ENCODE measurements at regions not wholly inside any gene's neighbourhood (a gene's known extent, or its start where the extent isn't known, plus 50 kb on each side); places are given as distances from the start of the nearest gene placed in this dataset.

GRCh38 chr18:29153091-29153490, 976.2 kb upstream of the CDH2 start:
- no peaks in the 10 kb centered on the region for H3K9me3 Mint-ChIP-seq
- Histone ChIP-seq H4K20me1 (ENCODE audit: low read depth) (no peaks in the 10 kb centered on the region), H3K4me3 (no peak overlapping the region), H3K36me3 (no peaks in the 10 kb centered on the region), H3K4me1 (no peaks in the 10 kb centered on the region), H3F3A (ENCODE audit: low read depth) (no peaks in the 10 kb centered on the region), H3K9ac (no peak overlapping the region), H3K27ac (no peak overlapping the region), H2AFZ (replicated peaks) (no peak overlapping the region), H3K4me2 (no peak overlapping the region), H3K79me2 (ENCODE audit: low read depth) (no peaks in the 10 kb centered on the region), H3K27me3 (no peaks in the 10 kb centered on the region), H3K9me3 (ENCODE audit: low read depth) (no peaks in the 10 kb centered on the region)
- no peak for DNase-seq (ENCODE audit: low spot score)
- no peaks in the 10 kb centered on the region for H3K27me3 Mint-ChIP-seq (ENCODE audit: insufficient read depth, low read depth)
- TF ChIP-seq EZH2phosphoT487 (IDR thresholded peaks at IDR 0.05) (no peak), CTCF (IDR thresholded peaks at IDR 0.05) (no peak), EZH2 (IDR thresholded peaks at IDR 0.05) (no peak)
- H3K4me1 Mint-ChIP-seq, result peaks cover 6% of the 10 kb centered on the region
- H3K4me3 Mint-ChIP-seq, result no peak overlapping the region
- peaks cover 2% of the 10 kb centered on the region for H3K36me3 Mint-ChIP-seq
- H3K27ac Mint-ChIP-seq, result no peak overlapping the region

GRCh38 chr18:29147944-29148343, 971.0 kb upstream of the CDH2 start:
- Mint-ChIP-seq H3K27ac (no peak overlapping the region), H3K9me3 (no peaks in the 10 kb centered on the region), H3K4me3 (no peak overlapping the region), H3K27me3 (ENCODE audit: insufficient read depth, low read depth) (no peaks in the 10 kb centered on the region), H3K36me3 (peaks cover under 1% of the 10 kb centered on the region), H3K4me1 (peaks cover 2% of the 10 kb centered on the region)
- H3K27me3 ChIP-seq, result no peaks in the 10 kb centered on the region
- no peak overlapping the region for H3K4me3 ChIP-seq
- H3K9ac ChIP-seq, result no peak overlapping the region
- H3K79me2 ChIP-seq (ENCODE audit: low read depth), result no peaks in the 10 kb centered on the region
- H3K9me3 ChIP-seq (ENCODE audit: low read depth), result no peaks in the 10 kb centered on the region
- H3K4me2 ChIP-seq, result no peak overlapping the region
- no peak overlapping the region for H3K27ac ChIP-seq
- H2AFZ ChIP-seq (replicated peaks), result peak overlapping the region; percentile 68
- no peaks in the 10 kb centered on the region for H4K20me1 ChIP-seq (ENCODE audit: low read depth)
- no peaks in the 10 kb centered on the region for H3K36me3 ChIP-seq
- peak; percentile 7 for DNase-seq (ENCODE audit: low spot score)
- TF ChIP-seq EZH2 (IDR thresholded peaks at IDR 0.05) (no peak), CTCF (IDR thresholded peaks at IDR 0.05) (no peak), EZH2phosphoT487 (IDR thresholded peaks at IDR 0.05) (no peak)
- no peaks in the 10 kb centered on the region for H3F3A ChIP-seq (ENCODE audit: low read depth)
- H3K4me1 ChIP-seq, result no peaks in the 10 kb centered on the region

GRCh38 chr18:29146068-29146467, 969.1 kb upstream of the CDH2 start:
- Histone ChIP-seq H3K27ac (no peak overlapping the region), H4K20me1 (ENCODE audit: low read depth) (no peaks in the 10 kb centered on the region)

More at GRCh38 chr18:29146068-29146467, 969.1 kb upstream of the CDH2 start:
- H3K36me3 ChIP-seq, result no peaks in the 10 kb centered on the region
- no peaks in the 10 kb centered on the region for H3F3A ChIP-seq (ENCODE audit: low read depth)
- no peaks in the 10 kb centered on the region for H3K9me3 ChIP-seq (ENCODE audit: low read depth)
- Mint-ChIP-seq H3K36me3 (no peaks in the 10 kb centered on the region), H3K27me3 (ENCODE audit: insufficient read depth, low read depth) (no peaks in the 10 kb centered on the region), H3K4me3 (no peak overlapping the region), H3K4me1 (peaks cover 2% of the 10 kb centered on the region), H3K27ac (no peak overlapping the region), H3K9me3 (no peaks in the 10 kb centered on the region)
- no peak overlapping the region for H3K4me3 ChIP-seq
- no peaks in the 10 kb centered on the region for H3K79me2 ChIP-seq (ENCODE audit: low read depth)
- no peaks in the 10 kb centered on the region for H3K4me1 ChIP-seq
- no peak for DNase-seq (ENCODE audit: low spot score)
- no peaks in the 10 kb centered on the region for H3K27me3 ChIP-seq
- peak overlapping the region; percentile 54 for H2AFZ ChIP-seq (replicated peaks)
- H3K4me2 ChIP-seq, result no peak overlapping the region
- no peak for TF ChIP-seq EZH2 (IDR thresholded peaks at IDR 0.05)
- no peak for TF ChIP-seq CTCF (IDR thresholded peaks at IDR 0.05)
- no peak for TF ChIP-seq EZH2phosphoT487 (IDR thresholded peaks at IDR 0.05)
- H3K9ac ChIP-seq, result no peak overlapping the region
